K562 (cell line): ENCODE measurements at regions not wholly inside any gene's neighbourhood (a gene's known extent, or its start where the extent isn't known, plus 50 kb on each side); places are given as distances from the start of the nearest gene placed in this dataset.

Source experiments
- ATAC-seq: fragments of 200-7000 bp; cut with Tn5 transposase; 3 replicates; pipeline ENCODE4 v1.9.1; 2020; ENCODE audit warnings: moderate library complexity
- BruUV-seq: library from RNA; stranded (reverse); fragments of 400-500 nt; replicated peaks from 2 replicates; lab custom pipeline; 2021; lab: Mats Ljungman, UMichigan
- CTCF ChIA-PET: fragments of 300-600 bp; formaldehyde crosslinking; extraction: SDS; loops from one replicate; lab custom pipeline; 2021; ENCODE audit warnings: low intra/inter-chr PET ratio; lab: Yijun Ruan, JAX
- POLR2A ChIA-PET: fragments of 300-600, 350-650 bp; sonication (Branson Sonifier 250); formaldehyde crosslinking; extraction: SDS; loops from one replicate; lab custom pipeline; 2021; ENCODE audit warnings: antibody characterized with exemption, inconsistent platforms; lab: Yijun Ruan, JAX
- DNase-seq, 4 experiments: peaks; one replicate each; pipeline versions ENCODE4 v3.0.0 to v3.0.0-alpha.2; 2011 to 2018; ENCODE audit warnings: low spot score in 3 of 4, mixed read lengths in 3 of 4; ENCODE audit errors: extremely low read depth in 1 of 4
- FAIRE-seq: peaks from 2 replicates; lab custom pipeline; 2011; peaks lifted over from hg19 to GRCh38; lab: Jason Lieb, UNC
- H2AFZ ChIP-seq: 2 replicates; pipeline ENCODE4 v1.6.0; 2011; ENCODE audit warnings: low read depth, low read length, control low read depth, inconsistent platforms
- H3K27ac ChIP-seq: fragments of 200-600 bp; 3 replicates; pipeline ENCODE4 v1.8.0; 2011; ENCODE audit warnings: low read depth, mild to moderate bottlenecking, control low read depth, inconsistent platforms, low read length, moderate library complexity, mixed read lengths; ENCODE audit errors: extremely low read depth
- H3K27me3 ChIP-seq, 2 experiments: fragments of 300-600 bp in 1 of 2; 2 replicates in 1 of 2; 3 replicates in 1 of 2; pipeline versions ENCODE4 v1.6.0 to v1.8.0; 2011; ENCODE audit warnings: inconsistent platforms in 2 of 2, low read length in 2 of 2, mild to moderate bottlenecking in 1 of 2, mixed read lengths in 1 of 2, moderate library complexity in 1 of 2; ENCODE audit not compliant: control insufficient read depth in 2 of 2, insufficient read depth in 2 of 2
- H3K36me3 ChIP-seq: fragments of 300-600 bp; 3 replicates; pipeline ENCODE4 v1.8.0; 2011; ENCODE audit warnings: mild to moderate bottlenecking, low read length, inconsistent platforms; ENCODE audit not compliant: control insufficient read depth, insufficient read depth
- H3K4me1 ChIP-seq, 2 experiments: fragments of 200-600 bp in 1 of 2; replicated peaks in 1 of 2; 2 replicates in 1 of 2; 3 replicates in 1 of 2; pipeline versions ENCODE4 v1.5.1 to v1.8.0; 2011; ENCODE audit warnings: inconsistent platforms in 2 of 2, low read length in 2 of 2, mild to moderate bottlenecking in 1 of 2, mixed read lengths in 1 of 2, moderate library complexity in 1 of 2; ENCODE audit not compliant: control insufficient read depth in 2 of 2, insufficient read depth in 2 of 2
- H3K4me2 ChIP-seq: 2 replicates; pipeline ENCODE4 v1.6.1; 2011; ENCODE audit warnings: low read length, control low read depth, inconsistent platforms, mixed read lengths; ENCODE audit not compliant: insufficient read depth
- H3K4me3 ChIP-seq: fragments of 200-600 bp; sonication (generic), shearing (Covaris generic); 2 replicates; pipeline ENCODE4 v1.5.1; 2016; ENCODE audit warnings: control low read depth, inconsistent platforms
- H3K79me2 ChIP-seq: fragments of 200-600 bp; 3 replicates; pipeline ENCODE4 v1.8.0; 2011; ENCODE audit warnings: low read length, inconsistent platforms; ENCODE audit not compliant: control insufficient read depth, insufficient read depth
- H3K9ac ChIP-seq, 2 experiments: 2 replicates each; pipeline versions ENCODE4 v1.6.0 to v1.6.1; 2011; ENCODE audit warnings: low read depth in 2 of 2, low read length in 2 of 2, control low read depth in 1 of 2, inconsistent platforms in 1 of 2, mild to moderate bottlenecking in 1 of 2, mixed read lengths in 1 of 2; ENCODE audit not compliant: insufficient read depth in 1 of 2
- H3K9me1 ChIP-seq: one replicate; pipeline ENCODE4 v1.6.0; 2011; ENCODE audit warnings: inconsistent platforms, mild to moderate bottlenecking, low read length, moderate library complexity; ENCODE audit not compliant: control insufficient read depth, insufficient read depth
- H3K9me3 ChIP-seq: replicated peaks from 2 replicates; pipeline ENCODE4 v1.5.1; 2011; ENCODE audit warnings: low read depth, low read length, inconsistent platforms; ENCODE audit not compliant: control insufficient read depth, insufficient read depth
- H4K20me1 ChIP-seq: replicated peaks from 2 replicates; pipeline ENCODE4 v1.6.1; 2011; ENCODE audit warnings: low read length, inconsistent platforms, mixed read lengths; ENCODE audit not compliant: control insufficient read depth, insufficient read depth
- CLOCK ChIP-seq: fragments of 250-450 bp; sonication (Bioruptor Pico); IDR thresholded peaks from 2 replicates; pipeline ENCODE4 v1.4.0; 2020; ENCODE audit warnings: mild to moderate bottlenecking, moderate library complexity, borderline replicate concordance
- CXXC5 ChIP-seq: fragments of 250-450 bp; sonication (Bioruptor Pico); IDR thresholded peaks from 2 replicates; pipeline ENCODE4 v1.8.0; 2022; ENCODE audit warnings: inconsistent platforms, mild to moderate bottlenecking, moderate library complexity
- KAT7 ChIP-seq: sonication (generic); formaldehyde crosslinking; IDR thresholded peaks from 2 replicates; pipeline ENCODE4 v1.8.0; 2022; ENCODE audit warnings: missing genetic modification reagents, mild to moderate bottlenecking, borderline replicate concordance
- KLF1 ChIP-seq: fragments of 450-650 bp; IDR thresholded peaks from 2 replicates; pipeline ENCODE4 v1.6.1; 2016; ENCODE audit warnings: missing genetic modification characterization, missing compliant biosample characterization
- KLF10 ChIP-seq: fragments of 250-450 bp; sonication (Bioruptor Pico); IDR thresholded peaks from 2 replicates; pipeline ENCODE4 v1.6.1; 2021; ENCODE audit warnings: matching md5 sums
- MTA2 ChIP-seq: fragments of 450-650 bp; IDR thresholded peaks from 2 replicates; pipeline ENCODE4 v1.6.1; 2016; ENCODE audit warnings: low read depth
- MYBL2 ChIP-seq, 2 experiments: fragments of 450-650 bp in 1 of 2; sonication (generic) in 1 of 2; formaldehyde crosslinking in 1 of 2; IDR thresholded peaks; 2 replicates each; pipeline versions ENCODE4 v1.6.1 to v1.8.1; 2017 to 2022; ENCODE audit warnings: borderline replicate concordance in 1 of 2, inconsistent platforms in 1 of 2, low read depth in 1 of 2, mild to moderate bottlenecking in 1 of 2, missing genetic modification reagents in 1 of 2, moderate library complexity in 1 of 2
- PTTG1 ChIP-seq: fragments of 450-650 bp; IDR thresholded peaks from 2 replicates; pipeline ENCODE4 v1.6.1; 2016; ENCODE audit warnings: low read depth, mild to moderate bottlenecking, missing genetic modification characterization, missing compliant biosample characterization
- RBBP5 ChIP-seq: fragments of 200-600 bp; sonication (generic); IDR thresholded peaks from 2 replicates; pipeline ENCODE4 v1.6.1; 2012; ENCODE audit warnings: borderline replicate concordance, mild to moderate bottlenecking, low read length, control low read depth, inconsistent platforms; ENCODE audit not compliant: insufficient read depth, poor library complexity, severe bottlenecking
- SREBF2 ChIP-seq: sonication (generic); formaldehyde crosslinking; IDR thresholded peaks from 2 replicates; pipeline ENCODE4 v1.4.0; 2020; ENCODE audit warnings: mild to moderate bottlenecking, missing genetic modification reagents
- ZNF695 ChIP-seq: fragments of 450-650 bp; formaldehyde crosslinking; IDR thresholded peaks from 2 replicates; pipeline ENCODE4 v1.4.0; 2020; ENCODE audit warnings: mild to moderate bottlenecking, moderate library complexity
- ZNF699 ChIP-seq: fragments of 250-450 bp; sonication (Bioruptor Pico); IDR thresholded peaks from 2 replicates; pipeline ENCODE4 v1.8.0; 2021; ENCODE audit warnings: mild to moderate bottlenecking, moderate library complexity; ENCODE audit not compliant: insufficient replicate concordance
- WGBS: fragments of 100-300 bp; shearing (Covaris generic); methylation state at CpG from one replicate; pipeline ENCODE4 v1.1.6; 2016; ENCODE audit warnings: low coverage, mixed read lengths; ENCODE audit not compliant: insufficient coverage; ENCODE audit errors: missing lambda C conversion rate; 5-methylcytosine and 5-hydroxymethylcytosine counted together
- in situ Hi-C: fragments of 300-500 bp; cut with MboI; formaldehyde crosslinking; loops from 4 replicates; pipeline ENCODE4 v1.15.0; 2018; ENCODE audit warnings: inconsistent platforms, mixed read lengths
- intact Hi-C: fragments of 100-400 bp; cut with micrococcal nuclease; formaldehyde crosslinking; loops from 2 replicates; pipeline ENCODE4 v1.14.2; 2022

DNA sequence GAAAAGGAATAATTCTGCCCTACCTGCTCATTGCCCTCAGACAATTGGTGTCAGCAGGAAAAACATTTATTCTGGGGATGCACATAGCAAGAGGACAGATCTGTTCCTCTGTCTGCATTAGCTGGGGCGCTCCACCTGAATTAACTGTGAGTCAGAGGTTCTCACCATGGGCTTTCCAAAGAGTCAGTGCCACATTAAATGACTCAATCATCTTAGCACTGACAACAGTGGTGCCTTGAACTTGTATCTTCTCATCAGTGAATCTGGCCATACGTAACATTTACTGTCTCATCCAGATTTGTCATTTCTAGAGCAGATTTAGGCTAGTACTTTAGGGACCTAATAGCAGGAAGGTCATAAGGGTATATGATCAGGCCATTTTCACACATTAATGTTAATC lies 358.1 kb upstream of the CRIM1 start:
- no TSS peak for BruUV-seq
- ChIA-PET POLR2A (no interaction called here), CTCF (no interaction called here)
- no peak overlapping the region for H3K4me2 ChIP-seq
- TF ChIP-seq MTA2, result no peak
- no peak for TF ChIP-seq PTTG1 (tag)
- no peak for TF ChIP-seq KLF10 (CRISPR knock-in tag)
- no peak for TF ChIP-seq MYBL2 (IDR thresholded peaks at IDR 0.05; ENCODE audit: low read depth)
- TF ChIP-seq MYBL2 (CRISPR knock-in tag; IDR thresholded peaks at IDR 0.05; ENCODE audit: borderline replicate concordance), result no peak
- TF ChIP-seq SREBF2 (CRISPR knock-in tag), result no peak
- TF ChIP-seq CXXC5 (CRISPR knock-in tag), result no peak
- TF ChIP-seq KLF1 (tag), result no peak
- no peak for TF ChIP-seq KAT7 (CRISPR knock-in tag)
- TF ChIP-seq ZNF695 (CRISPR knock-in tag), result no peak
- TF ChIP-seq ZNF699 (CRISPR knock-in tag), result no peak
- TF ChIP-seq CLOCK (CRISPR knock-in tag), result no peak
- no peak for TF ChIP-seq RBBP5
- no peaks in the 10 kb centered on the region for H4K20me1 ChIP-seq
- H3K27ac ChIP-seq, result no peak overlapping the region
- H3K27me3 ChIP-seq, result no peaks in the 10 kb centered on the region
- no peak overlapping the region for H3K4me3 ChIP-seq
- H2AFZ ChIP-seq, result no peak overlapping the region
- ATAC-seq (no peak), DNase-seq (no peak), FAIRE-seq (no peak)
- WGBS, result 0% methylated on average over 2 of the region's 2 CpGs
- H3K9me3 ChIP-seq, result no peaks in the 10 kb centered on the region
- H3K79me2 ChIP-seq, result no peaks in the 10 kb centered on the region
- H3K9ac ChIP-seq, result no peak overlapping the region
- in situ Hi-C loops (no loop called here), intact Hi-C loops (no loop called here)
- no peaks in the 10 kb centered on the region for H3K36me3 ChIP-seq
- H3K9me1 ChIP-seq, result no peaks in the 10 kb centered on the region
- H3K4me1 ChIP-seq, result no peaks in the 10 kb centered on the region
